Skeletal muscle satellite cell (primary cell): ENCODE measurements at regions not wholly inside any gene's neighbourhood (a gene's known extent, or its start where the extent isn't known, plus 50 kb on each side); places are given as distances from the start of the nearest gene placed in this dataset.
"Not testable (repeated sequence)": the region's sequence is repeated elsewhere in the genome, so short reads cannot be mapped to it uniquely, and the experiment has no call there.

Source experiments
- H3K27me3 ChIP-seq: 2 replicates; pipeline ENCODE4 v1.7.0; 2013; ENCODE audit warnings: low read length; ENCODE audit not compliant: control insufficient read depth, insufficient read depth
- H3K36me3 ChIP-seq: 2 replicates; pipeline ENCODE4 v1.7.0; 2013; ENCODE audit warnings: mild to moderate bottlenecking, control low read depth, low read length; ENCODE audit not compliant: insufficient read depth
- H3K4me1 ChIP-seq: 2 replicates; pipeline ENCODE4 v1.7.0; 2013; ENCODE audit warnings: low read length; ENCODE audit not compliant: control insufficient read depth, insufficient read depth
- H3K4me2 ChIP-seq: 2 replicates; pipeline ENCODE4 v1.7.0; 2013; ENCODE audit warnings: mild to moderate bottlenecking, low read length
- H3K4me3 ChIP-seq: 2 replicates; pipeline ENCODE4 v1.7.0; 2013; ENCODE audit warnings: low read length
- H3K9ac ChIP-seq: 2 replicates; pipeline ENCODE4 v1.7.0; 2013; ENCODE audit warnings: mild to moderate bottlenecking, low read depth, low read length, moderate library complexity
- H3K9me3 ChIP-seq: replicated peaks from 2 replicates; pipeline ENCODE4 v1.7.0; 2013; ENCODE audit warnings: mild to moderate bottlenecking, control low read depth, low read length

DNA sequence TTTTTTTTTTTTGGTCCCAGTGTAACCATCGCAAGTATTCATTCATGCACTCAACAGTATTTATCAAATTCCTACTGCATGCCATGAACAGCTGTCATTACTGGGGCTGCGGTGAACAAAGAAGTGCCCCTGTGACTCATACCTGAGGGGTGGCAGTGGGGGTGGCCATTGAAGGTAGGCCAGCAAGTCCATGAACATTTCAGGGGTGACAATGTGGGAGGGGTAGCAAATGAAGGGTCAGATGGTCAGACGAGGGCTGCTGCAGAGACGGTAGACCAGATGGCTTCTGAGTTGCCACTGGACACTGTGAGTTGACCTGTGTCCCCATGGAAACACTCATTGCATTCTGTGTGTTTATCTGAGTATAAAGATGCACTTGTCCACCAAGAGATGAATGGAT is 92.5 kb upstream of the PITRM1 start:
- no peaks in the 10 kb centered on the region for H3K9me3 ChIP-seq
- H3K9ac ChIP-seq, result no peak overlapping the region
- no peaks in the 10 kb centered on the region for H3K4me1 ChIP-seq
- peaks cover 23% of the 10 kb centered on the region for H3K27me3 ChIP-seq
- H3K4me2 ChIP-seq, result no peak overlapping the region
- H3K4me3 ChIP-seq, result no peak overlapping the region
- no peaks in the 10 kb centered on the region for H3K36me3 ChIP-seq

DNA sequence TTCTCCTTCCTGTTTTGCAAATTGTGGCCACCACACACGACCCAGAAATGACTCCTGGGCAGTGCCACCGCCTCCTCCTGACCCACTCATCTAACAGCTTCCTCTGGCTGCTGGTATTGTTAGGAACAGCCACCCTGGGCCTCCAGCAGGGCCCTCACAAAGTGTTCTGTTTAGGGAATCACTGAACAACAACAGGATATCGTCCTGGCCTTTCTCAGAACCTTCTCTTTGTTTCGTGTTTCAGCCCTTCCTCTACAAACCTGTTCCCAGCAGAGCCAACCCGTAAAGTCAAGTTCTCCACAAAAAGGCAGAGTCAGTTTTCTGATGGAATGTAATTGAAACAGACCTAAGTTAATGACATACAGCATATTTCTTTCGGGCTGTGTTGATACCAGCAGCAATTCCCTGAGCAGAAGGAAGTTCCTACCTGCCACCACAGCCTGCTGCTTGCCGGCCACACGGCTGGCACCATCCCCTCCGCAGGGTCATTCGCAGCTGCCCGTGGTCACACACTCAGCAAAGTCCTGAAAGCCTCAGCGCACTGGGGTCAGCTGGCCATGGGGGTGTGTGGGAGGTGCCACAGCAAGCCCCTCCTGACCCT is 91.7 kb upstream of the PITRM1 start:
- no peaks in the 10 kb centered on the region for H3K9me3 ChIP-seq
- H3K36me3 ChIP-seq, result no peaks in the 10 kb centered on the region
- peaks cover 25% of the 10 kb centered on the region for H3K27me3 ChIP-seq
- no peaks in the 10 kb centered on the region for H3K4me1 ChIP-seq
- no peak overlapping the region for H3K4me2 ChIP-seq
- no peak overlapping the region for H3K9ac ChIP-seq
- H3K4me3 ChIP-seq, result no peak overlapping the region

DNA sequence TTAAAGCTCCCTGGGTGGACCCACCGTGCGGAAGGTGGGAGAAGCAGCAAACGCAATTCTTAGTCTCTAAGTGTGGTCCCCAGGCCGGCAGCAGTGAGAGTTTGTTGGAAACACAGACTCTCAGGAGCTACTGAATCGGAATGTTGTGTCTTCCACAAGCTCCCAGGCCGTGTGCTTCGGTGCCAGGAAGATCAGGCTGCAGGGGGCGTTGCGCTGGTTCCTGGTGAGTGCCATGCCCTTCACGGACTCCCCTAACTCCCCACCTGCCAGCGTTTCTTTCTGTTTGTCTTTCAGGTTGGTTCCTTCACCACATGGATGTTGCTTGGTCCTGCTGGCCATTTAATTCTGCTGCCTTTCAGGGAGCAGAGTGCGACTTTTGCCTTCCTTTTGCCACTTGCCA is 91.2 kb upstream of the PITRM1 start:
- Histone ChIP-seq H3K27me3 (peaks cover 23% of the 10 kb centered on the region), H3K36me3 (no peaks in the 10 kb centered on the region), H3K9ac (no peak overlapping the region), H3K4me3 (no peak overlapping the region), H3K4me2 (no peak overlapping the region), H3K4me1 (no peaks in the 10 kb centered on the region), H3K9me3 (no peaks in the 10 kb centered on the region)

DNA sequence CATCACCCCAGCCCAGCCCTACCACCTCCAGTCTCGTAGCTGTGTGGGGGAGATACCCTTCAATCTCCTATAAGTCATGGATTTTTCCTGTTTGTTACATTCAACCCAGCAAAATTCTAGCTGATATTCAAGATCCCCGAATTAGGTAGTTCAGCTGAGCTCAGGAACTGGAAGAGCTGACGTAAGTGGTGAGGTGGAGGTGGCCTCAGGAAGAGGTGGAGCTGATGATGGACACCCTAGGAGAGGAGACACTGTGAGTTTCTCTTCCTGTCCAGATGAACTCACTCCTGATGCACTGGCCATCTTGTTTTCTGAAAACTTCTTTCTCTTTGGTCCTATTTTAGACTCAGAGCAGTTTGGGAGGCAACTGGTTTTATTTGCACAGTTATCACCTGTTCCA is 90.5 kb upstream of the PITRM1 start:
- Histone ChIP-seq H3K27me3 (peaks cover 27% of the 10 kb centered on the region), H3K9me3 (no peaks in the 10 kb centered on the region), H3K36me3 (no peaks in the 10 kb centered on the region), H3K4me3 (no peak overlapping the region), H3K9ac (no peak overlapping the region), H3K4me2 (no peak overlapping the region), H3K4me1 (no peaks in the 10 kb centered on the region)

DNA sequence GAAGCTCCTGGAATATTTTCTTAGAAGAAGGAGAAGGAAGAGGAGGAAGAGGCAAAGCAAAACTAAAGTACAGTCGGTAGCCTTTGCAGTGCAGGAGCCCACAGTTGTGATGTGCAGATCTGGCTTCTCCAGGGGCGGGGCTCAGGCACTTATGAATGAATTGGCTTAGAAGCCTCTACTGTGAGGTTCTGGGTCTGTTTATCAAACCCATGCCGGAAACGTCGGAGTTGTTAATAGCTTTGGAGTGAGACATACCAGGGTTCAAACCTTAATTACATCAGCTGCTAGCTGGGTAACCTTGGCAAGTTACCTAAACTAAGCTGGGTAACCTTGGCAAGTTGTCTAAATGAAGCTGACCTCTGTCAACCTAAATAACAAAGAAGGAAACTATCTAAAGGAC is 89.3 kb upstream of the PITRM1 start:
- Histone ChIP-seq H3K4me2 (no peak overlapping the region), H3K4me1 (no peaks in the 10 kb centered on the region), H3K4me3 (no peak overlapping the region), H3K9me3 (no peaks in the 10 kb centered on the region), H3K9ac (no peak overlapping the region), H3K27me3 (peaks cover 27% of the 10 kb centered on the region), H3K36me3 (no peaks in the 10 kb centered on the region)

DNA sequence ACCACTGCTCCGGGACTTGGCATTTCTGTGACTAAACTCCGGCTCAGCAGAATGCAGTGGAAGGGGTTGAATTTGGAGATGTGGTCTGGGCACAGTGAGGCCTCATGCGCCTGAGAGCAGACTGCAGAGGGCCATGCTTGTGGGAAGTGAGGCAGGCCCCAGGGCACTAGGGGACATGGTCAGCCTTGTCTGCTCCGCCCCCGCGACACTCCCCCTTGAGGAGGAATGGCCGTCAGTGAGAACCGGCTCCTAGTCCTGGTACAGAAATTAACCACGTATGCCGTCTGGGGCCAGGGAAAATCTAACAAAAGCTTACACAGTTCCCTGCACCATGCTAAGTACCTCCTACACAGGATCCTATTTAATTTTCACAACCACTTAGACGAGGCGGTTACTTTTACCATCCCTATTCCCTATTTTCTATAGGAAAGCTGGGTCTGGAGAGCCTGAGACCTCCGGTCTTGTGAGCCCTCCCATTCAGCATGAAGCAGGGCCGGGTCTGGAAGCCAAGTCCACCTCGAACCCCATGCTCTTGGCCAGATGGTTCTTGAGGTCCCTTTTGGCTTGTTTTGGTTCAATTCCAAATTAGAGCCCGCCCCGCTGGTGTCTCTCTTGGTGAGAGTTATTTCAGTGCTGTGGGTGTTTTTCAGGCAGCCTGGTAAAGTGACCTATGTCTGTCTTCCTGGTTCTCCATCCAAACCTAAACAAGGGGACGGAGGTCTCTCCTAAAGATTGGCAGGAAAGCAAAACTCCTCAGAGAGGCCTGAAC is 87.7 kb upstream of the PITRM1 start:
- Histone ChIP-seq H3K4me3 (no peak overlapping the region), H3K4me2 (no peak overlapping the region), H3K9ac (no peak overlapping the region), H3K4me1 (no peaks in the 10 kb centered on the region), H3K27me3 (peaks cover 33% of the 10 kb centered on the region), H3K9me3 (no peaks in the 10 kb centered on the region), H3K36me3 (no peaks in the 10 kb centered on the region)

DNA sequence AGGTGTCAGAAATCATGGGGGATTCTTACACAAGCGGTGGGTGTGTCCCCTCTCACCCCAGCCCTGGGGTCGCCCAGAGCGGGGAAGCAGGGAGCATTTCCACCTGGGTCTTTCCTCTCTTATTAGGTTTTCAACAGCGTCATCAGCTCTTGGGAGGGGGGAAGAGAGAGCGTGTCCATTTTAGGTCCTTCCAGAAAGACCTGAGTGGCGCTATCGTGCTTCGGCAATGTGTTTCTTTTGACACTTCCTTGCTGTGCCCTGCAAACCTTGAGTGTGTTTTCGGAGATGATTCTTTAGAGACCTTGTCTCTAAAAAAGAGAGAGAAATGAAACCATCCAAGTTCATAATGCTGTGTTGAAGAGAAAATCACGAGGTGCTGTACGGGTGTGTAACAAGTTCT is 86.9 kb upstream of the PITRM1 start:
- no peak overlapping the region for H3K9ac ChIP-seq
- peaks cover 38% of the 10 kb centered on the region for H3K27me3 ChIP-seq
- no peaks in the 10 kb centered on the region for H3K9me3 ChIP-seq
- no peak overlapping the region for H3K4me3 ChIP-seq
- no peaks in the 10 kb centered on the region for H3K4me1 ChIP-seq
- H3K4me2 ChIP-seq, result no peak overlapping the region
- H3K36me3 ChIP-seq, result no peaks in the 10 kb centered on the region

DNA sequence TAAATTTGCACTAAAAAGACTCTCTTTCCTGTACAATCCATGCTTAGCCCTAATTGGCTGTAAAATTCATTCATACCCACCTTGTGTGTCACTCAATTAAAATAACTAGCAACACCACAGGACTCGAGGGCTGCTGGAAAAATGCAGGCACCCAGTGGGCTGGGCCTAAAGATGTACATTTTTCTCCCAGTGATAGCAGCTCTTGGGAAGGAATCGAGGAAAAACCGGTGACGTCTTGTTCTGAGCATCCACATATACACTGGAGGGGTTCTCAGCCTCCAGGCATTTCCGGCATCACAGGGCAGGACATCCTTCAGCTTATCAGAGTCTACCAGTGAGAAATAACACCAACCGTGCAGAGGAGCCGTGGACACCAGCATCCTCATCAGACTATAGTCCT is 85.8 kb upstream of the PITRM1 start:
- no peaks in the 10 kb centered on the region for H3K9me3 ChIP-seq
- H3K27me3 ChIP-seq, result peaks cover 33% of the 10 kb centered on the region
- no peak overlapping the region for H3K4me2 ChIP-seq
- no peak overlapping the region for H3K9ac ChIP-seq
- H3K36me3 ChIP-seq, result no peaks in the 10 kb centered on the region
- no peaks in the 10 kb centered on the region for H3K4me1 ChIP-seq
- H3K4me3 ChIP-seq, result no peak overlapping the region

DNA sequence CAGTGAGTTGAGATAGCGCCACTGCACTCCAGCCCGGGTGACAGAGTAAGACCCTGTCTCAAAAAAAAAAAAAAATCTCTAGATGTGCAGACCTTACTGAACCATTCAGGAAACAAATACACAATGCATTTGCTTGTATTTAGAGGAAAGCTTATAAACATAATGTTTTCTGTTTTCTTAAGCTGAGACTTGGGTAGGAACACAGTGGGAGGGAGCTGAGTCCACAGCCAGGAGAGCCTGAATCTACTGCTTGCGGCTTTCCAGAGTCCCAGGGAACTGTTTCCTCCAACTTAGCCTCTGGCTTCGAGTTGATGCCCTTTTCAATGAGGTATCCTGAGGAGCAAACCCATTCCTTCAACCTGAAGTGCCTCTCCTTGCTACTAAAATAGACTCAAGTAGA is 83.0 kb upstream of the PITRM1 start:
- no peaks in the 10 kb centered on the region for H3K4me1 ChIP-seq
- no peak overlapping the region for H3K4me2 ChIP-seq
- H3K36me3 ChIP-seq, result no peaks in the 10 kb centered on the region
- no peak overlapping the region for H3K4me3 ChIP-seq
- H3K9me3 ChIP-seq, result no peaks in the 10 kb centered on the region
- no peak overlapping the region for H3K9ac ChIP-seq
- peaks cover 34% of the 10 kb centered on the region for H3K27me3 ChIP-seq

DNA sequence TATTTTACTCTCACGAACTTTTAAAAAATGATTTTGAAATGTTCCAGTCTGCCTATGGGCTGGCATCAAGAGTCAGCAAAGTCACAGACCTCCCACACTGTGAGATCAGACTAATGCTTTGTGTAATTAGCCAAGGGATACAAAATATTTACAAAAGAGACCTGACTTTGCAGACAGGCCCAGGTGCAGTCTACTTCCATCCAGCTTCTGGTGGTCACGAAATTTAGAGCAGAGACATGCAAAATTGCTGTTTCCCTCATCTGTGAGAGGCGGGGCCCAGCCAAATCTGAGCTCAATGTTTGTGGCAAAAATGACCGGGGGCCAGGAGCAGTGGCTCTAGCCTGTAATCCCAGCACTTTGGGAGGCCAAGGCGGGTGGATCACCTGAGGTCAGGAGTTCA is 82.5 kb upstream of the PITRM1 start:
- Histone ChIP-seq H3K4me3 (no peak overlapping the region), H3K4me2 (no peak overlapping the region), H3K9me3 (no peaks in the 10 kb centered on the region), H3K4me1 (no peaks in the 10 kb centered on the region), H3K36me3 (no peaks in the 10 kb centered on the region), H3K27me3 (peaks cover 34% of the 10 kb centered on the region), H3K9ac (no peak overlapping the region)

DNA sequence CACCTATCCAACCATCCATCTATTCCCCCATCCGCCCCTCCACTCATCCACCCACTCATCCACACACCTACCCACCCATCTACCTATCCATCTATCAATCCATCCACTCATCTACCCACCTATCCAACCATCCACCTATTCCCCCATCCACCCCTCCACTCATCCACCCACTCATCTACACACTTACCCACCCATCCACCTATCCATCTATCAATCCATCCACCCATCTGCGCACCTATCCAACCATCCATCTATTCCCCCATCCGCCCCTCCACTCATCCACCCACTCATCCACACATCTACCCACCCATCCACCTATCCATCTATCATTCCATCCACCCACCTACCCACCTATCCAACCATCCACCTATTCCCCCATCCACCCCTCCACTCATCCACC is 81.4 kb upstream of the PITRM1 start:
- not testable (repeated sequence) for H3K9ac ChIP-seq, H3K9me3 ChIP-seq, H3K4me2 ChIP-seq, H3K36me3 ChIP-seq, H3K4me1 ChIP-seq, H3K4me3 ChIP-seq
- peaks cover 30% of the 10 kb centered on the region for H3K27me3 ChIP-seq

DNA sequence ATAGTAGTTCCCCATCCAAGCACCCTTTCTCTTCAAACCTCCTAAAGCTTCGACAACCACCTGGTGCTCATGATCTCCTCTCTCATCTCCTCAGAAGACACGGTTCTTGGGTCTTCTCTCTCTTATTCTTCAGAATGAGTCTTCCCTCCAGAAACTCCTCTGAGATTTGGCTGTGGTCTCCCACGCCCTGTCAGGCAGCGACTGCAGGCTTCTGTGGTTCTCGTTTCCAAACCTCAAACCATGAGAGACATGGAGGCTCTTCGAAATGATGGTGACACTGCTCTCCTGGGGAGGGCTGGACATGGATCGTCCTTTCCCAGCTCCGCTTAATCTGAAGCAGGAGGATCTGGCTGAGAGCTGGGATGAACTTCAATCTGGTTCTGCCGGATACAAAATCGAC is 78.6 kb upstream of the PITRM1 start:
- Histone ChIP-seq H3K27me3 (peaks cover 21% of the 10 kb centered on the region), H3K4me1 (peaks cover 15% of the 10 kb centered on the region), H3K9me3 (no peaks in the 10 kb centered on the region), H3K36me3 (no peaks in the 10 kb centered on the region), H3K9ac (no peak overlapping the region), H3K4me3 (no peak overlapping the region), H3K4me2 (no peak overlapping the region)
